Esophagus muscularis mucosa (tissue), 4 donors: ENCODE measurements at regions not wholly inside any gene's neighbourhood (a gene's known extent, or its start where the extent isn't known, plus 50 kb on each side); places are given as distances from the start of the nearest gene placed in this dataset.

Source experiments
- DNase-seq: peaks from one replicate; pipeline ENCODE4 v3.0.0-alpha.2; 2017; ENCODE audit errors: extremely low spot score
- H3K27ac ChIP-seq, 4 donors: fragments of 200-600 bp; sonication (generic); replicated peaks in 1 of 4; 1 replicate in 3 of 4; 2 replicates in 1 of 4; pipeline ENCODE4 v1.5.1; 2016 to 2019; ENCODE audit warnings: mild to moderate bottlenecking in 1 of 4
- H3K27me3 ChIP-seq, 4 donors: fragments of 200-600 bp; sonication (generic); one replicate each; pipeline versions ENCODE4 v1.5.1 to v1.6.0; 2016 to 2019
- H3K36me3 ChIP-seq, 4 donors: fragments of 200-600 bp; sonication (generic); one replicate each; pipeline ENCODE4 v1.5.1; 2016 to 2019
- H3K4me1 ChIP-seq, 4 donors: fragments of 200-600 bp; sonication (generic); one replicate each; pipeline ENCODE4 v1.5.1; 2016 to 2019
- H3K4me3 ChIP-seq, 4 donors: fragments of 200-600 bp; sonication (generic); 1 replicate in 2 of 4; 2 replicates in 2 of 4; pipeline ENCODE4 v1.5.1; 2016 to 2019; ENCODE audit warnings: mild to moderate bottlenecking in 4 of 4, moderate library complexity in 1 of 4
- H3K9me3 ChIP-seq, 4 donors: fragments of 200-600 bp; sonication (generic); 1 replicate in 3 of 4; 2 replicates in 1 of 4; pipeline ENCODE4 v1.5.1; 2016 to 2019
- EP300 ChIP-seq: sonication (generic); formaldehyde crosslinking; IDR thresholded peaks from one replicate; pipeline ENCODE4 v1.6.1; 2017; ENCODE audit warnings: antibody characterized with exemption
- POLR2A ChIP-seq: fragments of 450-650 bp; IDR thresholded peaks from one replicate; pipeline ENCODE4 v1.6.1; 2017; ENCODE audit warnings: antibody characterized with exemption, moderate library complexity, mild to moderate bottlenecking, low read depth
- POLR2AphosphoS5 ChIP-seq, 2 donors: sonication (generic); formaldehyde crosslinking; IDR thresholded peaks; one replicate each; pipeline ENCODE4 v1.6.1; 2017; ENCODE audit warnings: antibody characterized with exemption in 2 of 2
- WGBS: methylation state at CpG from one replicate; pipeline ENCODE4 v1.1.5; 2018; 5-methylcytosine and 5-hydroxymethylcytosine counted together
- intact Hi-C: fragments of 100-400 bp; cut with DNase I; formaldehyde crosslinking; loops from one replicate; pipeline ENCODE4 v1.15.1; 2023
- TF ChIP-seq, protein P1 (sequence below), 3 experiments: fragments of 200-600 bp in 2 of 3; fragments of 450-650 bp in 1 of 3; sonication (generic) in 2 of 3; IDR thresholded peaks; one replicate each; pipeline ENCODE4 v1.5.1; 2017 to 2019; ENCODE audit warnings: antibody characterized with exemption in 3 of 3, mild to moderate bottlenecking in 2 of 3, moderate library complexity in 1 of 3

DNA sequence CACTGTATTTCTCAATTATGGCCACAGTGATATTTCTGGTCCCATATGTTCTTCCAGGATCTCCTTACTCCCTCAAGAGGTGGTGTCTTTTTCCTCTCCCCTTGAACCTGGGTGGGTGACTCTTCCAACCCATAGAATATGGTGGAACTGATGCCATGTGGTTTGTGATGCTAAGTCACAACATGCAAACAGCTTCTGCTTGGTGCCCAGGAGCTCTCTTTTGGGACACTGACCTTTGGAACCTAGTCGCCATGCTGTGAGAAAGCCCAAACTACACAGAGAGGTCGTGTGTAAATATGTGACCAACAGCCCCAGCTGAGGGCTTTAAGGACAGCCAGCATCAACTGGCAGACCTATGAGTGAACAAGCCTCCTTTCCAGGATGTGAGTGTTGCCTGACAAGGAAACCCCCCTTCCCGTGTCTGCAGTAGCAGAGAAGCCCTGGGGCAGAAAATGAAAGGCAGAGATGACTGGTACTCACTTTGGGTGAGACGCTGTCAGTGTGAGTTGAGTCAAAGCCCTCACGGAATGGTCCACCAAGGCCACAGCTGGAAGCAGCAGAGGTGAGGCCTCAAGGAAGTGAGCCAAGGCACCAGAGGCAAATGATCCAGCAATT is 223.4 kb downstream of the BCOR start:
- DNase-seq = no peak
- Histone ChIP-seq H3K9me3 (no peaks in the 10 kb centered on the region), H3K27me3 (no peaks in the 10 kb centered on the region), H3K4me3 (no peak overlapping the region), H3K4me1 (no peaks in the 10 kb centered on the region), H3K36me3 (no peaks in the 10 kb centered on the region), H3K27ac (no peak overlapping the region)
- 74% methylated on average over 5 of the region's 5 CpGs for WGBS
- intact Hi-C loops = no loop called here
- TF ChIP-seq POLR2AphosphoS5 (IDR thresholded peaks at IDR 0.05) = no peak
- TF ChIP-seq, protein P1, sequence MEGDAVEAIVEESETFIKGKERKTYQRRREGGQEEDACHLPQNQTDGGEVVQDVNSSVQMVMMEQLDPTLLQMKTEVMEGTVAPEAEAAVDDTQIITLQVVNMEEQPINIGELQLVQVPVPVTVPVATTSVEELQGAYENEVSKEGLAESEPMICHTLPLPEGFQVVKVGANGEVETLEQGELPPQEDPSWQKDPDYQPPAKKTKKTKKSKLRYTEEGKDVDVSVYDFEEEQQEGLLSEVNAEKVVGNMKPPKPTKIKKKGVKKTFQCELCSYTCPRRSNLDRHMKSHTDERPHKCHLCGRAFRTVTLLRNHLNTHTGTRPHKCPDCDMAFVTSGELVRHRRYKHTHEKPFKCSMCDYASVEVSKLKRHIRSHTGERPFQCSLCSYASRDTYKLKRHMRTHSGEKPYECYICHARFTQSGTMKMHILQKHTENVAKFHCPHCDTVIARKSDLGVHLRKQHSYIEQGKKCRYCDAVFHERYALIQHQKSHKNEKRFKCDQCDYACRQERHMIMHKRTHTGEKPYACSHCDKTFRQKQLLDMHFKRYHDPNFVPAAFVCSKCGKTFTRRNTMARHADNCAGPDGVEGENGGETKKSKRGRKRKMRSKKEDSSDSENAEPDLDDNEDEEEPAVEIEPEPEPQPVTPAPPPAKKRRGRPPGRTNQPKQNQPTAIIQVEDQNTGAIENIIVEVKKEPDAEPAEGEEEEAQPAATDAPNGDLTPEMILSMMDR (IDR thresholded peaks at IDR 0.05) = no peak
- no peak for TF ChIP-seq EP300
- no peak for TF ChIP-seq POLR2A

DNA sequence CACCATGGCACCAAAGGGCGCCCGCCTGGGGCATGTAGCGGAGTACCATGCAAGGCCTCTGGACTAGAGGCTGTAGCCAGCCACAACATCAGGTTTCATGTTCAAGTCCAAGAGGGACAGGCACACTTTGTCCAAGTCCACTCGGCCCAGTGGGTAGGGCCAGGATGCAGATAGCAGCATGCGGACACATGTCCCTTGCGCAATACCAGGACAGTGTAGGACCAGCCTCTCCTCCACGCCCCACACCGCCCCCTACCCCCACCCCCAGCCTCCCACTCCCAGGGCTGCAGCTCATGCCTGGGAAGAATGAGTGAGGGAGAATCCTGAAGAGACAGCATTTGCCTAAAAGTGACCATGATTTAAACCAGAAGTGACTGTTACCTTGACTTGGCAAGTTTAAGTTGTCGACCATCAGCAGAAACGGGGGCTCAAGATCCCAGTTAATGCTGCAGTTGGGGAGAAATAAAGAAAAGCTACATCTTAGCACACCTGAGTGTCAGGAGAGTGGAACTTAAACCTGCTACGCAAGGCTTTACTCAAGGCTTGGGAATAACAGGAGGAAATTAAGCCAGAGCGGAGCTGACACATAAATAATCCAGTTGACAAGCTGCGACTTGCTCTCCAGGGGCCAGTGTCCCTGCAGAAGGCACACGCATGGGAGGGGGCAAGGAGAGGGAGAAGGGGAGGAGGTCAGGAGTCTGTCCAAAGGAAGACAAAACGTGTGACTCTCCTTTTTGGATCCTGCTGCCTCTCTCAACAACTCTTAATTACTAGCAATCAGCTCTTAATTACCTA is 221.7 kb downstream of the BCOR start:
- 85% methylated on average over 10 of the region's 15 CpGs for WGBS
- H3K4me3 ChIP-seq = no peak overlapping the region
- intact Hi-C loops = no loop called here
- H3K9me3 ChIP-seq = no peaks in the 10 kb centered on the region
- TF ChIP-seq POLR2A = no peak
- no peak for TF ChIP-seq POLR2AphosphoS5 (IDR thresholded peaks at IDR 0.05)
- TF ChIP-seq EP300 = no peak
- TF ChIP-seq, protein P1 (IDR thresholded peaks at IDR 0.05) = no peak
- DNase-seq = no peak
- H3K4me1 ChIP-seq = no peaks in the 10 kb centered on the region
- H3K36me3 ChIP-seq = no peaks in the 10 kb centered on the region
- H3K27me3 ChIP-seq = no peaks in the 10 kb centered on the region
- H3K27ac ChIP-seq = no peak overlapping the region

DNA sequence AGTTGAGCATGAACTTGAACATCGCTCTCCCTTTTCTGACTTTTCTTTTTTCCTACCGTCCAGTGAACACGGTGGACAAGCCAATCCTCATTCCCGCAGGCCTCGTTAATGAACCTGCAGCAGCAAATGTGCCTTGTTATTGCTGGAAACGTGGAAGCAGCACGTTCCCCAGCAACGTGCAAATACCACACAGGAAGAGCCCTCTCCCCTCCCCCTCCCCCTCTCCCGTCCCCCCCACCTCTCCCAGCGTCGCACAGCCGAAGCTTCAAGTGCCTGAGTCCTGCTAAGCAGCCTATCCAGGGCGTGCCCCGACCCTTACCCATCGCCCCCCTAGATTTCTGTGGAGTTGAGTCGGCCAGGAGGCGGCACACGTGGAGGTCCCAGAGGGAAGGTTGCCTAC is 219.9 kb downstream of the BCOR start:
- Histone ChIP-seq H3K36me3 (no peaks in the 10 kb centered on the region), H3K4me3 (no peak overlapping the region), H3K27ac (no peak overlapping the region), H3K27me3 (no peaks in the 10 kb centered on the region), H3K4me1 (no peaks in the 10 kb centered on the region), H3K9me3 (no peaks in the 10 kb centered on the region)
- intact Hi-C loops = no loop called here
- no peak for DNase-seq
- WGBS = 54% methylated on average over 14 of the region's 18 CpGs
- TF ChIP-seq POLR2A (no peak), POLR2AphosphoS5 (IDR thresholded peaks at IDR 0.05) (no peak), EP300 (no peak)
- TF ChIP-seq, protein P1 (IDR thresholded peaks at IDR 0.05) = no peak

DNA sequence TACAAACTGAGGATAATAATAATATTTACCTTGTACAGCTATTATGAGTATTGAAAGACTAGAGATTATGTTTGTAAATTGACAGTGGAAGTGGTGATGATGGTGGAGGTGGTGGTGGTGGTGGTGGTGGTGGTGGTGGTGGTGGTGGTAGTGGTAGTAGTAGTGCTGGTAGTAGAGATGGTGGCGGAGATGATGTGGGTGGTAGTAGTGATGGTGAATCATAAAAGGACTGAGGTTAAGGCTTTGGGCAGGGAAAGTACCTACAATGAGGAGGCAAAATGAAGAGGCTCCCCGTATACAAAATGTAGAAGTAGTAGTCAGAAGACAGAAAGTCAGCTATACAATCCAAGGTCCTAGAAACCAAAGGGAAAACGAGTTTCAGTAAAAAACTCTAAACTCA is 214.1 kb downstream of the BCOR start:
- no peak for DNase-seq
- intact Hi-C loops = no loop called here
- no peaks in the 10 kb centered on the region for H3K36me3 ChIP-seq
- no peak overlapping the region for H3K4me3 ChIP-seq
- peaks cover 0 to 8% (median 0%) of the 10 kb centered on the region in 4 donors for H3K9me3 ChIP-seq
- no peaks in the 10 kb centered on the region for H3K27me3 ChIP-seq
- WGBS = 86% methylated on average over 3 of the region's 3 CpGs
- TF ChIP-seq EP300 = no peak
- no peak for TF ChIP-seq POLR2AphosphoS5 (IDR thresholded peaks at IDR 0.05)
- no peak for TF ChIP-seq POLR2A
- TF ChIP-seq, protein P1 (IDR thresholded peaks at IDR 0.05) = no peak
- no peak overlapping the region for H3K27ac ChIP-seq
- no peaks in the 10 kb centered on the region for H3K4me1 ChIP-seq
